DMS153 (cell line): ENCODE measurements at regions not wholly inside any gene's neighbourhood (a gene's known extent, or its start where the extent isn't known, plus 50 kb on each side); places are given as distances from the start of the nearest gene placed in this dataset.
A peak's percentile ranks its signal among the peaks of the same experiment; 100 is the strongest.

Experiments
- DNase-seq: peaks from one replicate; lab custom pipeline; 2025; lab: John Stamatoyannopoulos, UW

- no peak for DNase-seq
Measured at GRCh38 chr9:90408659-90409058, 234.0 kb downstream of the DIRAS2 start.

- no peak for DNase-seq
Measured at GRCh38 chr9:90419221-90419851, 223.3 kb downstream of the DIRAS2 start.

GRCh38 chr9:90420211-90420610 lies 222.4 kb downstream of the DIRAS2 start:
- DNase-seq, result no peak

- peak; percentile 58 for DNase-seq
Measured at GRCh38 chr9:90420768-90421513, 221.7 kb downstream of the DIRAS2 start.

- no peak for DNase-seq
Measured at GRCh38 chr9:90421786-90422185, 220.8 kb downstream of the DIRAS2 start.

GRCh38 chr9:90423661-90424193 lies 218.9 kb downstream of the DIRAS2 start:
- no peak for DNase-seq

- no peak for DNase-seq
Measured at GRCh38 chr9:90428517-90428916, 214.1 kb downstream of the DIRAS2 start.

GRCh38 chr9:90432951-90433350 lies 209.7 kb downstream of the DIRAS2 start:
- no peak for DNase-seq

- DNase-seq, result no peak
Measured at GRCh38 chr9:90433398-90433941, 209.2 kb downstream of the DIRAS2 start.

- no peak for DNase-seq
Measured at GRCh38 chr9:90441814-90442213, 200.8 kb downstream of the DIRAS2 start.

GRCh38 chr9:90442723-90443122 lies 199.9 kb downstream of the DIRAS2 start:
- no peak for DNase-seq

GRCh38 chr9:90444609-90445204 lies 197.9 kb downstream of the DIRAS2 start:
- DNase-seq, result no peak

GRCh38 chr9:90445391-90445790 lies 197.2 kb downstream of the DIRAS2 start:
- DNase-seq, result no peak

GRCh38 chr9:90446200-90446948 lies 196.2 kb downstream of the DIRAS2 start:
- no peak for DNase-seq

- no peak for DNase-seq
Measured at GRCh38 chr9:90447773-90448172, 194.9 kb downstream of the DIRAS2 start.

- no peak for DNase-seq
Measured at GRCh38 chr9:90449213-90449925, 193.3 kb downstream of the DIRAS2 start.

GRCh38 chr9:90451804-90452203 lies 190.8 kb downstream of the DIRAS2 start:
- no peak for DNase-seq

GRCh38 chr9:90455316-90455715 lies 187.3 kb downstream of the DIRAS2 start:
- DNase-seq, result no peak

GRCh38 chr9:90457386-90458190 lies 185.0 kb downstream of the DIRAS2 start:
- DNase-seq, result no peak

GRCh38 chr9:90458485-90458884 lies 184.1 kb downstream of the DIRAS2 start:
- no peak for DNase-seq

GRCh38 chr9:90459321-90459720 lies 183.3 kb downstream of the DIRAS2 start:
- DNase-seq, result no peak
